ENCODE measurements at regions not wholly inside any gene's neighbourhood (a gene's known extent, or its start where the extent isn't known, plus 50 kb on each side); places are given as distances from the start of the nearest gene placed in this dataset.

DNA sequence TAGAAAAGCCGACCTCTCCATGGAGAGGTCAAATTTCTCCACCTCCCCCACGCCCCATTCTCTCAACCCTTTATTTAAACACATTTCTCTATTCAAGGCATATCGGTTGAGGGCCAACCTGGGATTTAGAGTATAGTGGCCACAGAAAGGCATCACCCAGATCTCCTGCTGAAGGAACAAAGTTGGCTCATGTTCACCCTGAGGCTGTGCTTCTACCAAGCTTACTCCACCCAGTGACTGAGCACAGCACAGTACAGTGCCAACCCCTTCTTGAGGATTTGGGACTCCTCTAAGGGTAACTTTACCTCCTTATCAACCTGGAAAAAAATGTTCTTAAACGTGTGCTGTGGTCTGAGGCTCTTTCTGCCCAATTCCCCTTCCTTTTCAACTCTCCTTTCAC, 94.0 kb downstream of the CMC2 start:
- TF ChIP-seq, protein P1, sequence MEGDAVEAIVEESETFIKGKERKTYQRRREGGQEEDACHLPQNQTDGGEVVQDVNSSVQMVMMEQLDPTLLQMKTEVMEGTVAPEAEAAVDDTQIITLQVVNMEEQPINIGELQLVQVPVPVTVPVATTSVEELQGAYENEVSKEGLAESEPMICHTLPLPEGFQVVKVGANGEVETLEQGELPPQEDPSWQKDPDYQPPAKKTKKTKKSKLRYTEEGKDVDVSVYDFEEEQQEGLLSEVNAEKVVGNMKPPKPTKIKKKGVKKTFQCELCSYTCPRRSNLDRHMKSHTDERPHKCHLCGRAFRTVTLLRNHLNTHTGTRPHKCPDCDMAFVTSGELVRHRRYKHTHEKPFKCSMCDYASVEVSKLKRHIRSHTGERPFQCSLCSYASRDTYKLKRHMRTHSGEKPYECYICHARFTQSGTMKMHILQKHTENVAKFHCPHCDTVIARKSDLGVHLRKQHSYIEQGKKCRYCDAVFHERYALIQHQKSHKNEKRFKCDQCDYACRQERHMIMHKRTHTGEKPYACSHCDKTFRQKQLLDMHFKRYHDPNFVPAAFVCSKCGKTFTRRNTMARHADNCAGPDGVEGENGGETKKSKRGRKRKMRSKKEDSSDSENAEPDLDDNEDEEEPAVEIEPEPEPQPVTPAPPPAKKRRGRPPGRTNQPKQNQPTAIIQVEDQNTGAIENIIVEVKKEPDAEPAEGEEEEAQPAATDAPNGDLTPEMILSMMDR (IDR thresholded peaks at IDR 0.05), result no peak
- no peak for TF ChIP-seq POLR2A (IDR thresholded peaks at IDR 0.05)
- no peak for TF ChIP-seq POLR2AphosphoS5 (IDR thresholded peaks at IDR 0.05)
